GM21786 (cell line): ENCODE measurements at regions not wholly inside any gene's neighbourhood (a gene's known extent, or its start where the extent isn't known, plus 50 kb on each side); places are given as distances from the start of the nearest gene placed in this dataset.

Experiments
- ATAC-seq: cut with Tn5 transposase; IDR thresholded peaks from one replicate; pipeline ENCODE4 v1.9.1; 2021; ENCODE audit not compliant: unreplicated experiment

GRCh38 chr7:155962191-155962967 lies 150.1 kb upstream of the SHH start:
- ATAC-seq: no peak

- no peak for ATAC-seq
Measured at GRCh38 chr7:155961241-155962190, 149.3 kb upstream of the SHH start.

- ATAC-seq: no peak
Measured at GRCh38 chr7:155959894-155960293, 147.6 kb upstream of the SHH start.

- no peak for ATAC-seq
Measured at GRCh38 chr7:155956977-155957376, 144.7 kb upstream of the SHH start.

- ATAC-seq: no peak
Measured at GRCh38 chr7:155955367-155955635, 143.0 kb upstream of the SHH start.

- no peak for ATAC-seq
Measured at GRCh38 chr7:155954550-155955366, 142.5 kb upstream of the SHH start.

- no peak for ATAC-seq
Measured at GRCh38 chr7:155953781-155954549, 141.7 kb upstream of the SHH start.

- ATAC-seq: no peak
Measured at GRCh38 chr7:155953501-155953778, 141.2 kb upstream of the SHH start.

GRCh38 chr7:155951554-155952158 lies 139.4 kb upstream of the SHH start:
- no peak for ATAC-seq

GRCh38 chr7:155950898-155951553 lies 138.8 kb upstream of the SHH start:
- no peak for ATAC-seq

GRCh38 chr7:155948845-155949244 lies 136.6 kb upstream of the SHH start:
- no peak for ATAC-seq

- ATAC-seq: no peak
Measured at GRCh38 chr7:155948423-155948822, 136.2 kb upstream of the SHH start.

- no peak for ATAC-seq
Measured at GRCh38 chr7:155947051-155947450, 134.8 kb upstream of the SHH start.

- no peak for ATAC-seq
Measured at GRCh38 chr7:155945670-155946325, 133.5 kb upstream of the SHH start.

GRCh38 chr7:155944901-155945300 lies 132.6 kb upstream of the SHH start:
- no peak for ATAC-seq

- no peak for ATAC-seq
Measured at GRCh38 chr7:155943251-155943899, 131.1 kb upstream of the SHH start.

- no peak for ATAC-seq
Measured at GRCh38 chr7:155942226-155942950, 130.1 kb upstream of the SHH start.

- ATAC-seq: no peak
Measured at GRCh38 chr7:155941688-155942087, 129.4 kb upstream of the SHH start.
